HG02870 (cell line): ENCODE measurements at regions not wholly inside any gene's neighbourhood (a gene's known extent, or its start where the extent isn't known, plus 50 kb on each side); places are given as distances from the start of the nearest gene placed in this dataset.

Experiments
- ATAC-seq: cut with Tn5 transposase; IDR thresholded peaks from one replicate; pipeline ENCODE4 v1.9.1; 2021; ENCODE audit warnings: mild to moderate bottlenecking, moderate library complexity; ENCODE audit not compliant: unreplicated experiment

DNA sequence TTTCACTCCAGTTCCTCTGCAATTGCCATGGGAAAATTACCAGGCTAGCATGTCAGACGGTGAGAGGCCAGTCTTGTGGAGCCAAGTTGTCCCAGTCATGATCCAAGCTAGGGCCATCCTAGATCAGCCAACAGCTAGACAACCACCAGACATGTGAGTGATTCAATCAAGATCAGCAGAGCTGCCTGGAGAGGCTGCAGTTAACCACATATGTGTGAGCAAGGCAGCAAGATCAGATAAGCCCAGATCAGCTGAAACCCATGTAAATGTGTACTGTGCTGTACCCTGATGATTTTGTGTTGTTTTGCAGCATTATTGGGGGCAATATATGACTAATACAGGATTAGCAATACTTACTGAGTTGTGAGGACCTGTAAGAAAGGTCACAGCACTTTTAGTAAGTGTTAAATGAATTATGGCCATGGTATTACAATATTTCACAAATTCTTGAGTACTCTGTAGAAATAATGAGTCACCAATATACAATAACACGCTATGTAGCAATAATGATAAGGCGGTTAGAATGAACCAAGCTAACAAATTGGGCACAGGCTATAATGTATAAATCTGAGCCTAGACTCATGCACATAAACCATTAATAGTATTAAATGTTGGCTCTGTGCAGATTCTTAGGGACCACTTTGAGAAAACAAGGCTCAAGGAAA, 91.4 kb downstream of the SUDS3 start:
- ATAC-seq = no peak

DNA sequence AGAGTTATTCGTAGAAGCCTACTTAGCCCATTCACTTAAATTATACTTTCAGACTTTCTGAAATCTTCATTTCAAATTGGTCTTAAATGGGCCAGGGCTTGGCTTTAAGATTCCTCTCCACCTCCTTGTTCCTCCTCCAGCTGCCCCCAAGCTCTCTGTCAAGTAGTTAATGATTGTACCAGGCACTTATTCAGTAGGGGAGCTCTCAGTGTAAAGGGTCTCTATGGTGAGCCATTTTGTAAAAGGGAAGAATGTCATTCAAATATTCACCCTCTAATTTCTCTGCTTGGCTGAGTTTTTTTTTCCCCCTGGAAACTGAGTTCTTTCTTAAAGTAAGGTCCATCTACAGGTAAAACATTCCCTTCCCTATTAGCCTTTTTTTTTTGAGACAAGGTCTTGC, 96.6 kb downstream of the SUDS3 start:
- ATAC-seq = no peak

DNA sequence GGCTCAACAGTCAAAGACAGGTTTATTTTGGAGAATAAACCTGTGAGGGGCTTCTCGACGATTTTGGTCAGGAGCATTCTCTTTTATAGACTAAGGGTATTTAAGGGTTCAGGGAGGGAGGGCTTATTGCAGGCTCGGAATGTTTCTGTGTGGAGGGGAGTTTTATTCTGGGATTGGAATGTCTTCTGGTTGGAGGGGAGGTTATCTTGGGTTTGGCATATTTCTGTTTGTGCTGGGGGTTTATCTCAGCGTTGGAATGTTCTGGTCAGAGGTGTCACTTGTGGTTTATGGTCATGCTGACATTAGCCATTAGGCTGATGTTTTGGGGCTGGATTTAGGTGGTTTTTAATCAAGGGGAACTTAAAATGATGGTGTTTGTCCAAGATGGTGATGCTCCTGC, 103.9 kb downstream of the SUDS3 start:
- no peak for ATAC-seq

DNA sequence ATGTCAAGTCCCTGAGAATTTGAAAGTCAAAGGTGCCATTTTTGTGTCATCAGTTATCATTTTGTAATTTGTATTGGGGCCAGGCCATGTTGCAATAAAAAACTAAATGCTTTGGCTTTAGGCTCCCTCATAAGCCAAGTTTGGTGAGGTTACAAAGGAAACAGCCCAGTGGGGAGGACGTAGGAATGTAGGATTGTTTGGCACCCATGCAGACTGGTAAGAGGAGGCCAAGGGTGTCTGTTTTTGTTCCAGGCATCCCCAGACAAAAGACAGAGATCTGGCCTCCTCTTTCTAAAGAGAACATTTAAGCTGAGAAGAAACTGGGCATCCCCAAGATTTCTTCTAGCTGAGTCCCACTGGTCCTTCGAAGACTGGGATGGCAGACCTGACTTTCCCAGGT, 111.7 kb downstream of the SUDS3 start:
- ATAC-seq = no peak

DNA sequence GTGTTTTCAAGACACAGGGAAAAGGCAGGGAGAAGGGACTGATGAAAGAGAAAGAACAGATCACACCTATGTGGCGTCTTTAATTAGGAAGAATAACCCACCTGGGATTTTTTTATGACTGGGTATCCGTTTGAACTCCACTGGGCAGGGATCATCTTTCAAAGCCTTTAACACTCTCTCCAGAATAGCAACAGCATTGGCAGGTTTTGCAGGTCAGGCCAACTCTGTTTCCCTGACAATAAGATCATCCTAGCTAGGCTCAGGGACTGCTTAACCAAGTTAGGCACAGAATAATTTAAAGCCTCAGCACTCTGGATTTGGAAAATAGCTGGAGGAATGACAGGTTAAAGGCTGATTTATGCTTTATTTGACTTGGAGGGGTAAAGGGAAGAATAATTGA, 117.6 kb downstream of the SUDS3 start:
- no peak for ATAC-seq

DNA sequence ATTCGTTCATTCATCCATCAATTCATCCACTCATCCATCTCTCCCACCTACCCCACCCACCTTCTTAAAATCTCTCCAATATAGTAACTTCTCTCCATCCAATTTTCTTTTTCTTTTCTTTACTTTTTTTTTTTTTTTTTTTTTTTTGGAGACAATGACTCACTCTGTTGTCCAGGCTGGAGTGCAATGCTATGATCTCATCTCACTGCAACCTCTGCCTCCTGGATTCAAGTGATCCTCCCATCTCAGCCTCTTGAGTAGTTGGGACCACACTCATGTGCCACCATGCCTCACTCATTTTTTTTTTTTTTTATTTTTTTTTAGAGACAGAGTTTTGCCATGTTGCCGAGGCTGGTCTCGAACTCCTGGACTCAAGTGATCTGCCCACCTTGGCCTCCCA, 118.4 kb downstream of the SUDS3 start:
- ATAC-seq = no peak

DNA sequence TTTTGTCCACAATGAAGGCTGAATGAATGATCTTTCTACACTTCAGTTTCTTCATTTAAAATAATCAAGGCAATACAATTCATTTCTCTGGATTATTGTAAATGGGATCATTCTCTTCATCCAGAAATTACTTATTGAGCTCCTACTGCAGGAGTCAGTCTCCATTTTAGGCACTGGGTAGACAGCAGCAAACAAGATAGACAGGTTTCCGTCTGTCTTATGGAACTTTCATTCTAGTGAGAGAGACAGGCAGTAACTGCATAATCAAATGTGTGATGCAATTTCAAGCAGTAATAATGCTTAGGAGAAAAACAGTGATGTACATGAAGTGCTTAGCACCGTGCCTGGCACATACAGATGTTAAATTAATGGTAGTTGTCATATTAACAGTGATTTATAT, 118.9 kb downstream of the SUDS3 start:
- ATAC-seq = no peak

DNA sequence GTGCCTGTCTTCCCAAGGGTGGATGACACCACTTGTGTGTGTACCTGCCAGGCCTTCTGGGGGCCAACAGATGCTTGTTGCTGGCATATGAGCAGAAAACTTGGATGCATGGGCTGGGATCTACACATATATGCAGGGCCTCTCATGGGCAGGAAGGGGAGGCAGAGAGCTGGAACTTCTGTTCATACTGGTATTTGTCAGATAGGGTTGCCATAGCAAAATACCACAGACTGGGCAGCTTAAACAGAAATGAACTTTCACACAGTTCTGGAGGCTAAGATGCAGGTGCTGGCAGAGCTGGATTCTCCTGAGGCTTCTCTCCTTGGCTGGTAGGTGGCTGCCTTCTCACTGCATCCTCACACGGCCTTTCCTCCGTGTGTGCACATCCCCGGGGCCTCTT, 121.8 kb downstream of the SUDS3 start:
- no peak for ATAC-seq

DNA sequence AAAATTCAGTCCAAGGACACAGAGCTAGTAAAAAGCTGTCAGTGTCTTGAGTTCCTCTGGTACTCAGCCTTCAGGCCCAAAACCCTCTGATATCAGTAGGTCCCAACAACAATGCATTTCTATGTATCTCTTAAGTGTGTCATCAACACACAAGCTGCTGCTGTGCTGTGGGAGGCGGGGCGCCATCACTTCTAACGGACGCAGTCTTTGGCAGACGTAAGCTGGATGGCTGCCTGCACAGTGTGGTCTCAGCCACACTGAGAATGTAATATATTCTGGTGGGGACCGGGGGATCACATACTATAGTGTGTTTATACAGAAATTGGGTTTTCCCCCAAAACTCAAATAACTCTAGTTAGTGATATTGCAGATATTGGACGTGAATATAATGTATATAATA, 123.9 kb downstream of the SUDS3 start:
- no peak for ATAC-seq

DNA sequence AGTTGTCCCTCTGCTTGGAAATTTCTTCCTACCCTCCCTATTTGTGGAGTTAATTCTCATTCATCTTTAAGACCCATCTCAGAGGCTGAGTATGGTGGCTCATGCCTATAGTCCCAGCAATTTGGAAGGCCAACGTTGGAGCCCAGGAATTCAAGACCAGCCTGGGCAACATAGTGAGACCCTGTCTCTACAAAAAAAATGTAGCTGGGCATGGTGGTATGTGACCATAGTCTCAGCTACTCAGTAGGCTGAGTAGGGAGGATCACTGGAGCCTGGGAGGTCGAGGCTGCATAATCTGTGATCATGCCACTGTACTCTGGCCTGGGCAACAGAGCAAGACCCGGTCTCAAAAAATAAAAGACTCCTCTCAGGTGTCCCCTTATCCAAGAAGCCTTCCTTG, 125.1 kb downstream of the SUDS3 start:
- no peak for ATAC-seq

DNA sequence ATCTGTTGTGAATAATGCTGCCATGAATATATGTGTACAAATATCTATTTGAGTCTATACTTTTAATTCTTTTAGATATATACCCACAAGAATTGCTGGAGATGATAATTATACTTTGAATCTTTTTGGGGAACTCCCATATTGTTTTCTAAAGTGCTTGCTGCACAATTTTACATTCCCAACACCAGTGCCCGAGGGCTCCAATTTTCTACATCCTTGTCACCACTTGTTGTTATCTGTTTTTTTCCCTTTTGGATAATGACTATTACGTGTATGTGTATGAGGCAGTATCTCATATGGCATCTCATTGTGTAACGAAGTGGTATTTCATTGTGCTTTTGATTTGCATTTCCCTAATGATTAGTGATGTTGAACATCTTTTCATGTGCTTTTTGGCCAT, 127.1 kb downstream of the SUDS3 start:
- ATAC-seq = no peak

DNA sequence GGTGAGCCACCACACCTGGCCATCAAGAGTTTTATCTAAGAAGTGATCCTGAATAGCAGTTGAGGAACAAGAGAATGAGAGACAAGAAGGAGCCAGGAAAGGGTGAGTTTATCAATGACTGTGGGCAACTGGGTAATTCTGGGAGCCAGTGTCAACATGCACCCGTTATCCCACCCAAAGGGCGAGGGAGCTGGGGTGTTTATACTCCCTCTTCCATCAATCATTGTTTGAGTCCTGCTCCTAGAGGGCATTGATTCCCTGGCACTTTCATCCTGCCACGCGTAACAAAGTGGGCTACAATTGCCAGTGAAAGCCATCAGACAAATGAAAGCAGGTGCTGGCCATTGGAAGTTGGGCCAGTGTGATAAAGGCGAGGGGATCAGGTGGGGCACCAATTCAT, 136.3 kb downstream of the SUDS3 start:
- ATAC-seq = no peak

DNA sequence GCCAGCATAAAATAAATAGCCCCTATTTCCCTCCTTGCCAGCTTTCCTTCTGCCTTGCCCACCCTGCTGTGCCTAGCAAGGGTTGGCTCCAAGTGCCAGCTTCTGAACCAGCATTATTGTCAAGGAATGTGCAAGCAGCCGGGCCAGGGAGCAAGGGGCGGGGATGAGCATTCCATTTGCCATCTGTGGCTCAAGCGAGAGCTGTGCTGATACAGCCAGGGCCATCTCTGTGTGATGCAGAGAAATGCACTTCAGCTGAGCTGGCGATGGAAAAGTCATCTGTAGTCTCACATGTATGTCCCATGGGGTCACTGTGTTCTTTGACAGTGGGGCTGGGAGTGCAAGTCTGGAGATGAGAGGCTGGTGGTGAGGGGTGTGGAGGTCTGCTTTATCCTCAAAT, 137.3 kb downstream of the SUDS3 start:
- ATAC-seq = no peak

DNA sequence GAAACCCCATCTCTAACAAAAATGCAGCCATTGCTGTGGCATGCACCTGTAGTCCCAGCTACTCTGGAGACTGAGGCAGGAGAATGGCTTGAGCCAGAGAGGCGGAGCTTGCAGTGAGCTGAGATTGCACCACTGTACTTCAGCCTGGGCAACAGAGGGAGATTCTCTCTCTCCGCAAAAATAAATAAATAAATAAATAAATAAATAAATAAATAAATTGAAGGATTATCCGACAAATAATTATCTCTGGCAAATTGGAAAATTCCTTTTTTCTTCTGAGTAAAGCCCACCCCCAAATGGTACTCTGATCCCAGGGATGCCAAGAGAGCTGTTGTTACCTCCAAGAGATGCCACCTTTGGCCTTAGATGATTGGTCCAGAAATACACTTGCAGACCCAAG, 137.9 kb downstream of the SUDS3 start:
- no peak for ATAC-seq

DNA sequence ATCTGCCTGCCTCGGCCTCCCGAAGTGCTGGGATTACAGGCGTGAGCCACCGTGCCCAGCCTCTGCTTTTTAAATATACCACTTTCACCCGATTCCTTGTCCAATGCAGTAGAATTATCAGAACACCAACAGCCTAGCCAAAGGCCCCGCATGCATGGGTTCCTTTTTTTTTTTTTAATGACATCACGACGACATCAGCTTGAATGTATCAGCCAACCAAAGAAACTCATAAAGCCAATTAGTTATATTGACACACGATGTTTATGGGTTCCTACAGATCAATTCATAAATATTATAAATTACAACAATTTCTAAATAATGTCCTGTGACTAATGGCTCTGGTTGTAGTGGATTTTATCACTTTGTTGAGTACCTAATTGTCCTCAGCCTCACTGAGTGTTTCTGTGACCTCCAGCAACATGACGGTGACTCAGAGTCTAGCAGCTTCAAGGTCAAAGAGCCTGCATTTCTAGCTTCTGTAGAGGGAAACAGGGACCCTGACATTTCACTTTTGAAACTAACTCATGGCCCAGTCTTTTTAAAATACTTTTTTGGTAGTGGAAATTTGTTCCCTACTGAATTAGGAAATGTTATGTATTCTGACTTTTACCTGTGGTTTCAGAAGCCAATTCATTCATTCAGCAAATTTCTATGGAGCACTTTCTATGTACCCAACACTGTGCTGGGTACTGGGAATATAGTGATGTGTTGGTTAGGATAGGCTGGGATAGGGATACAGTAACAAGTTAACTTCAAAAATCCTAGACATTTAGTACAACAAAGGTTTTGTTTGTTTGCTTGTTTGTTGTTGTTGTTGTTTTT, 144.1 kb downstream of the SUDS3 start:
- no peak for ATAC-seq

DNA sequence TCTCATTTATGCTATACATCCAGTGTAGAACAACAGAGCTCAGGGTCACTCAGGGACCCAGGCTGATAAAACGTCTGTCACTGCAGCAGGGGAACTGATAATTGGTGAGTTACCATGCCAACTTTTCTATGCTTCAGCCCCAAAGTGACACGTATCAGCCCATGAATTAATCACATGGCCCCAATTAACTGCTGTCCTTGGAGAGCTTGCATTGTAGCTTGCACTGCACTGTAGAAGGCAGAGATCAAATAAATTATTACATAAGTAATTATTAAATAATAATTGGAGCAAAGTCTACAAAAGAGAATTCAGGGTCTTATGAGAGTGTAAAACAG, 144.6 kb downstream of the SUDS3 start:
- no peak for ATAC-seq

DNA sequence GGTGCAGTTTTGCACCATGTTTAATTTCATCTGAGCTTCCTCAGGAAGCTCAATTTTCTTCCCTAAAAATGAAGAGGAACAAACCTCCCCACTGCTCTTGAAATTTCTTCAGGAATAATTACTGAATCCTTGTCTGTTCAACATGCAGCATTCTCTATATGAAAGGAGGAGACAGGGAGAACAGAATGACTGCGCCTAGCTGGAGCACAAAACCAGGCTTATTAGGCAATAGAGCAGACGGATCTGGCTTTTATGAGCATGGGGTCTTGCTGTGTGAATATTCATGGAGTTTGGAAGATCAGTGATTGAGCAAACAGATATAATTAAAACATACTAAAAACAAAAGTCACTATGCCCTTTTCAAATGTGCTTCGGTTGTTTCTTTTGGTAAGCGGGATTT, 148.1 kb downstream of the SUDS3 start:
- ATAC-seq = no peak

DNA sequence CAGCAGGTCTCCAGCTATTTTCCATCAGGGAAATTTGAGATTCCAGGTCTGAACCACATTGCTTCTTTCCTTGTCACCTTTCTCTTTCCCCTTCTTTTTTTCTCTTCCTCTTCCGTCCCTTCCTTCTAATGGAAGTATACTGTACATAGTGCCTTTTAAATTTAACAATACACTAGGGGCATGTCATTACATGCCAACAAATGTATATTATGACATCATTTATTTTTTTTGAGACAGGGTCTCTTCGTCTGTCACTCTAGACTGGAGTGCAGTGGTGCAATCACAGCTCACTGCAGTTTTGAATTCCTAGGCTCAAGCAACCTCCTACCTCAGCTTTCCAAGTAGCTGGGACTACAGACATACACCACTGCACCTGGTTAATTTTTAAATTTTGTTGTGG, 148.9 kb downstream of the SUDS3 start:
- no peak for ATAC-seq

DNA sequence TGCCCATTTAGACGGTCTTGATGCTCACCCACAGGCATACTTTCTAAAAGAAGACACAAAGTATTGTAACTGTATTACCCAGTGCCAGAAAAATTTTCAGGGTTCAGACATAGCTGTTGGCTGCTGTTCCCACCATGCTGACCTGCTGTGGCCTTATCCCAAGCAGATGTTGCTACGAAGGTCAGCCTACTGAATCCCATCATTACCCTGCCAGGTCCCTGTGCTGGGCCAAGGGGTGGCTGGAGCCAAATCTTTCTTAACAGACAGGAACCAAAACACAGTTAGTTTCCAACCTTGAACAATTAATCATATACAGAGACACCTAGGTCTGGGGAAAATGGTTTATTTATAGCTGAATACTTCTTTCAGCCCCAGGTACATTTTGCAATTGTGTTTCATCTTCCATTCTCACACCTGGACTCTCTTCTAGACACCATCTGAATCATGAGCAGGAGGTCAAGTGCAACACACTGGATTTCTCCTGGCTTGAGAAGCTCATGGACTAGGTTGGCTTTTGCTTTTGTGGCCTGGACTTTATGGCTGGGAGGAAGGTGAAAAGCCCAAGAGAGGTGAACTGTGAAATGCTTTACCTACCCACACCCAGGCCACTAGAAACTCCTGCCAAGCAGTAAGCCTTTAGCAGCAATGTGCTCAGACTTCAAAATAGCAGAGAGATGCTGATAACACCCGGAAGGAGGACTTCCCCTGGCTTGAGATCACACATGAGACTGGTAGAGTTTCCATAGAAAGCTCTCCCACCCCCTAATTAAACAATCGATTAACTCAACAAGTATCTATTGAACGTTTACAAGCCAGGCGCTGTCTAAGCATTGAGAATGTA, 150.1 kb downstream of the SUDS3 start:
- ATAC-seq = no peak

DNA sequence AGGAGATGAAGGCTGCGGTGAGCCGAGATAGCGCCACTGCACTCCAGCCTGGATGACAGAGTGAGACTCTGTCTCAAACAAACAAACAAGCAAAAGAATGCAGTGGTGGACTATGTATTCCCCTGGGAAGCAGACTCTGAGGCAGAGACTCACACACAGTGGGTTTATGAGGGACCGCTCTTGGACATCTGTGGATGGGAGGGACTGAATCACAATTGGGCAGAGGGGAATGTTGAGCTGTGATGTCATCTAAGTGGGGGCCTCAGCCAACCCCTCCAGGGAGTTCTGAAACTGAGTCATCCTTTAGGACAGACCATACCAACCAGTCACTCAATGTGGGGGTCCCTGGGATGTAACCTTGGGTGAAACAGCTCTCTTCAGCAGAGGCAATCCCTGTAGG, 151.0 kb downstream of the SUDS3 start:
- ATAC-seq = no peak

DNA sequence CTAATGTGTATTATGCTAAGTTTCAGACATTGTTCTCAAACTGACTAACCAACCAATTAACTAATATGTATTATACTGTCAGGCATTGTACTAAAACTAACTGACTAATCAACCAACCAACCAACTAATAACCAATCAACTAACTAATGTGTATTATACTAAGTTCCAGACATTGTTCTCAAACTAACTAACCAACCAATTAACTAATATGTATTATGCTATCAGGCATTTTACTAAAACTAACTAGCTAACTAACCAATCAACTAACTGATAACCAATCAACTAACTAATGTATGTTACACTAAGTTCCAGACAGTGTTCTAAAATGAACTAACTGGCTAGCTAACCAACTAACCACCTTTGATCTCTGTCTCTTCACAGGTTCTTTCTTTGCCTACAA, 152.3 kb downstream of the SUDS3 start:
- ATAC-seq = no peak

DNA sequence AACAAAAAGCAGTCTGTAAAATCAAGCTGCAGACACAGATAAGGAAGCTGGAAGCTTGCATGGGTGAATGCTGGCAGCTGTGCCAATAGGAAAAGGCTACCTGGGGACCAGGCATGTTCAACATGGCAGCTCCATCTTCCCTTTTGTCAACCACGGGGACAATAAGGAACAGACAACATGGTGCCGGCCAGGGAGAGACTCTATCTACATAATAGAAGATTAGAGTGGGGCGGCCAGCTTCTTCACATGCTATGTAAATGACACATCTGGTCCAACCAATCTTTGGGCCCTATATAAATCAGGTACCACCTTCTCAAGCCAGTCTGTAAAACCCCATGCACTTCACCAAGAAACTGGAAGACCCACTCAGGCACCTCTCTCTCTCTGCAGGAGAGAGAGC, 157.6 kb downstream of the SUDS3 start:
- ATAC-seq = no peak
